Neural cell (in vitro differentiated cells): ENCODE measurements at regions not wholly inside any gene's neighbourhood (a gene's known extent, or its start where the extent isn't known, plus 50 kb on each side); places are given as distances from the start of the nearest gene placed in this dataset.

Experiments used
- H2AFZ ChIP-seq: fragments of 200-600, 300-800 bp; sonication (generic), shearing (Covaris generic); 2 replicates; pipeline ENCODE4 v1.6.0; 2014; ENCODE audit warnings: low read depth, mild to moderate bottlenecking, antibody characterized with exemption, low read length, moderate library complexity
- H3F3A ChIP-seq: fragments of 200-600 bp; shearing (Covaris generic); 2 replicates; pipeline ENCODE4 v1.6.1; 2016; ENCODE audit warnings: mild to moderate bottlenecking, moderate library complexity, mixed read lengths, antibody characterized with exemption, low read length; ENCODE audit not compliant: insufficient read depth, poor library complexity, severe bottlenecking
- H3K27ac ChIP-seq: fragments of 200-600, 300-800 bp; sonication (generic), shearing (Covaris generic); 2 replicates; pipeline ENCODE4 v1.5.1; 2014; ENCODE audit warnings: mild to moderate bottlenecking, low read length, moderate library complexity
- H3K27me3 ChIP-seq: fragments of 300-800, 200-600 bp; sonication (generic), shearing (Covaris generic); 2 replicates; pipeline ENCODE4 v1.6.0; 2014; ENCODE audit warnings: mild to moderate bottlenecking, low read depth, low read length, moderate library complexity; ENCODE audit not compliant: insufficient read depth
- H3K36me3 ChIP-seq: fragments of 300-800, 200-600 bp; sonication (generic), shearing (Covaris generic); 2 replicates; pipeline ENCODE4 v1.5.1; 2014; ENCODE audit warnings: mild to moderate bottlenecking, antibody characterized with exemption, low read length, moderate library complexity; ENCODE audit not compliant: insufficient read depth
- H3K4me2 ChIP-seq: fragments of 300-800, 200-600 bp; sonication (generic), shearing (Covaris generic); 2 replicates; pipeline ENCODE4 v1.6.0; 2014; ENCODE audit warnings: mild to moderate bottlenecking, low read length
- H3K4me3 ChIP-seq: fragments of 300-800, 200-600 bp; sonication (generic), shearing (Covaris generic); 2 replicates; pipeline ENCODE4 v1.5.1; 2014; ENCODE audit warnings: mild to moderate bottlenecking, low read length, moderate library complexity
- H3K79me2 ChIP-seq: fragments of 200-600 bp; shearing (Covaris generic); replicated peaks from 2 replicates; pipeline ENCODE4 v1.6.0; 2014; ENCODE audit warnings: mild to moderate bottlenecking, low read length, moderate library complexity; ENCODE audit not compliant: insufficient read depth
- H3K9ac ChIP-seq: fragments of 300-800, 200-600 bp; sonication (generic), shearing (Covaris generic); 2 replicates; pipeline ENCODE4 v1.6.1; 2016; ENCODE audit warnings: mild to moderate bottlenecking, low read length, mixed read lengths
- H3K9me2 ChIP-seq: fragments of 200-600 bp; shearing (Covaris generic); 2 replicates; pipeline ENCODE4 v1.6.1; 2016; ENCODE audit warnings: mild to moderate bottlenecking, low read length, mixed read lengths; ENCODE audit not compliant: insufficient read depth
- H3K9me3 ChIP-seq: fragments of 200-600, 300-800 bp; sonication (generic), shearing (Covaris generic); 2 replicates; pipeline ENCODE4 v1.6.1; 2016; ENCODE audit warnings: mild to moderate bottlenecking, mixed run types, low read length, moderate library complexity, mixed read lengths
- H4K20me1 ChIP-seq: fragments of 200-600 bp; shearing (Covaris generic); 2 replicates; pipeline ENCODE4 v1.6.1; 2016; ENCODE audit warnings: mild to moderate bottlenecking, mixed run types; ENCODE audit not compliant: insufficient read depth
- EP300 ChIP-seq: fragments of 450-650 bp; conservative IDR thresholded peaks from 2 replicates; pipeline ENCODE4 v1.6.1; 2014; ENCODE audit warnings: antibody characterized with exemption, mild to moderate bottlenecking, moderate library complexity; ENCODE audit not compliant: poor library complexity, severe bottlenecking
- EZH2 ChIP-seq: fragments of 200-600, 300-800 bp; shearing (Covaris generic), sonication (generic); IDR thresholded peaks from 2 replicates; pipeline ENCODE4 v1.6.1; 2014; ENCODE audit warnings: antibody characterized with exemption, low read length, borderline replicate concordance, mild to moderate bottlenecking; ENCODE audit not compliant: insufficient read depth, poor library complexity, severe bottlenecking
- MXI1 ChIP-seq: fragments of 450-650 bp; conservative IDR thresholded peaks from 2 replicates; pipeline ENCODE4 v1.6.1; 2014; ENCODE audit warnings: antibody characterized with exemption, mild to moderate bottlenecking; ENCODE audit not compliant: poor library complexity, severe bottlenecking
- POLR2AphosphoS5 ChIP-seq: IDR thresholded peaks from 2 replicates; pipeline ENCODE4 v1.6.1; 2012
- RAD21 ChIP-seq: fragments of 450-650 bp; conservative IDR thresholded peaks from 2 replicates; pipeline ENCODE4 v1.6.1; 2014; ENCODE audit warnings: antibody characterized with exemption, mild to moderate bottlenecking, moderate library complexity
- SMC3 ChIP-seq: fragments of 450-650 bp; conservative IDR thresholded peaks from 2 replicates; pipeline ENCODE4 v1.6.1; 2014; ENCODE audit warnings: antibody characterized with exemption, mild to moderate bottlenecking, moderate library complexity; ENCODE audit not compliant: poor library complexity
- TAF1 ChIP-seq: IDR thresholded peaks from 2 replicates; pipeline ENCODE4 v1.6.1; 2012; ENCODE audit warnings: low read depth
- TF ChIP-seq, protein P1 (sequence below): fragments of 450-650 bp; IDR thresholded peaks from 2 replicates; pipeline ENCODE4 v1.5.1; 2014; ENCODE audit warnings: antibody characterized with exemption, mild to moderate bottlenecking, moderate library complexity; ENCODE audit not compliant: poor library complexity, severe bottlenecking
- TF ChIP-seq, protein P2 (sequence below): IDR thresholded peaks from 2 replicates; pipeline ENCODE4 v1.6.1; 2012; ENCODE audit warnings: borderline replicate concordance

DNA sequence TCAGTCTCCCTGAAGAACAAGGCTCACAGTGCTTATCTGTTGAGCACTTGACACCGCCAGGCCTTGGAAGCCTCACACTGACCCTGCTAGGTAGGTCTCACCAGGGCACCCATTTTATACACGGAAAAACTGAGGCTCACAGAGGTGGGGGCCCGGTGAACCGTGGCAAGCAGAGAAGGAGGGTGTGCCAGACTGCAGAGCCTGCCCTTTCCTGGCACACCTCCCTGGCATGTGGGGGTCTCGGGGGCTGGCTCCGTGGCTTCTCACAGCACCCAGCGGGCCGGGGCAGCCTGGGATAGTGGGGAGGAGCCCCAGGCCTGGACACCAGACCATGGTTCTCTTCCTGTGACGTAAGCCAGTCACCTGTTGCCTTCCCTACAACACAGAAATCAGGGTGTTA, 53.7 kb upstream of the IER5L start:
- H3K79me2 ChIP-seq, result no peaks in the 10 kb centered on the region
- no peaks in the 10 kb centered on the region for H3K9me2 ChIP-seq
- no peaks in the 10 kb centered on the region for H3K9me3 ChIP-seq
- no peak overlapping the region for H3K4me3 ChIP-seq
- H4K20me1 ChIP-seq, result no peaks in the 10 kb centered on the region
- H3K9ac ChIP-seq, result no peak overlapping the region
- no peak overlapping the region for H2AFZ ChIP-seq
- no peaks in the 10 kb centered on the region for H3K36me3 ChIP-seq
- H3K27ac ChIP-seq, result no peak overlapping the region
- no peaks in the 10 kb centered on the region for H3K27me3 ChIP-seq
- no peak overlapping the region for H3K4me2 ChIP-seq
- no peaks in the 10 kb centered on the region for H3F3A ChIP-seq
- TF ChIP-seq, protein P1, sequence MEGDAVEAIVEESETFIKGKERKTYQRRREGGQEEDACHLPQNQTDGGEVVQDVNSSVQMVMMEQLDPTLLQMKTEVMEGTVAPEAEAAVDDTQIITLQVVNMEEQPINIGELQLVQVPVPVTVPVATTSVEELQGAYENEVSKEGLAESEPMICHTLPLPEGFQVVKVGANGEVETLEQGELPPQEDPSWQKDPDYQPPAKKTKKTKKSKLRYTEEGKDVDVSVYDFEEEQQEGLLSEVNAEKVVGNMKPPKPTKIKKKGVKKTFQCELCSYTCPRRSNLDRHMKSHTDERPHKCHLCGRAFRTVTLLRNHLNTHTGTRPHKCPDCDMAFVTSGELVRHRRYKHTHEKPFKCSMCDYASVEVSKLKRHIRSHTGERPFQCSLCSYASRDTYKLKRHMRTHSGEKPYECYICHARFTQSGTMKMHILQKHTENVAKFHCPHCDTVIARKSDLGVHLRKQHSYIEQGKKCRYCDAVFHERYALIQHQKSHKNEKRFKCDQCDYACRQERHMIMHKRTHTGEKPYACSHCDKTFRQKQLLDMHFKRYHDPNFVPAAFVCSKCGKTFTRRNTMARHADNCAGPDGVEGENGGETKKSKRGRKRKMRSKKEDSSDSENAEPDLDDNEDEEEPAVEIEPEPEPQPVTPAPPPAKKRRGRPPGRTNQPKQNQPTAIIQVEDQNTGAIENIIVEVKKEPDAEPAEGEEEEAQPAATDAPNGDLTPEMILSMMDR, result no peak
- TF ChIP-seq, protein P2, sequence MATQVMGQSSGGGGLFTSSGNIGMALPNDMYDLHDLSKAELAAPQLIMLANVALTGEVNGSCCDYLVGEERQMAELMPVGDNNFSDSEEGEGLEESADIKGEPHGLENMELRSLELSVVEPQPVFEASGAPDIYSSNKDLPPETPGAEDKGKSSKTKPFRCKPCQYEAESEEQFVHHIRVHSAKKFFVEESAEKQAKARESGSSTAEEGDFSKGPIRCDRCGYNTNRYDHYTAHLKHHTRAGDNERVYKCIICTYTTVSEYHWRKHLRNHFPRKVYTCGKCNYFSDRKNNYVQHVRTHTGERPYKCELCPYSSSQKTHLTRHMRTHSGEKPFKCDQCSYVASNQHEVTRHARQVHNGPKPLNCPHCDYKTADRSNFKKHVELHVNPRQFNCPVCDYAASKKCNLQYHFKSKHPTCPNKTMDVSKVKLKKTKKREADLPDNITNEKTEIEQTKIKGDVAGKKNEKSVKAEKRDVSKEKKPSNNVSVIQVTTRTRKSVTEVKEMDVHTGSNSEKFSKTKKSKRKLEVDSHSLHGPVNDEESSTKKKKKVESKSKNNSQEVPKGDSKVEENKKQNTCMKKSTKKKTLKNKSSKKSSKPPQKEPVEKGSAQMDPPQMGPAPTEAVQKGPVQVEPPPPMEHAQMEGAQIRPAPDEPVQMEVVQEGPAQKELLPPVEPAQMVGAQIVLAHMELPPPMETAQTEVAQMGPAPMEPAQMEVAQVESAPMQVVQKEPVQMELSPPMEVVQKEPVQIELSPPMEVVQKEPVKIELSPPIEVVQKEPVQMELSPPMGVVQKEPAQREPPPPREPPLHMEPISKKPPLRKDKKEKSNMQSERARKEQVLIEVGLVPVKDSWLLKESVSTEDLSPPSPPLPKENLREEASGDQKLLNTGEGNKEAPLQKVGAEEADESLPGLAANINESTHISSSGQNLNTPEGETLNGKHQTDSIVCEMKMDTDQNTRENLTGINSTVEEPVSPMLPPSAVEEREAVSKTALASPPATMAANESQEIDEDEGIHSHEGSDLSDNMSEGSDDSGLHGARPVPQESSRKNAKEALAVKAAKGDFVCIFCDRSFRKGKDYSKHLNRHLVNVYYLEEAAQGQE, result no peak
- TF ChIP-seq POLR2AphosphoS5 (no peak), MXI1 (no peak), EZH2 (no peak), TAF1 (no peak), RAD21 (no peak), SMC3 (no peak), EP300 (no peak)

- Histone ChIP-seq H3K27ac (no peak overlapping the region), H3K9me2 (no peaks in the 10 kb centered on the region), H4K20me1 (no peaks in the 10 kb centered on the region), H3K79me2 (no peaks in the 10 kb centered on the region), H3K4me2 (no peak overlapping the region), H3K4me3 (no peak overlapping the region), H3F3A (no peaks in the 10 kb centered on the region), H3K9me3 (no peaks in the 10 kb centered on the region), H3K36me3 (no peaks in the 10 kb centered on the region), H3K27me3 (no peaks in the 10 kb centered on the region), H2AFZ (no peak overlapping the region), H3K9ac (no peak overlapping the region)
- no peak for TF ChIP-seq EZH2
- TF ChIP-seq SMC3, result no peak
- TF ChIP-seq TAF1, result no peak
- TF ChIP-seq EP300, result no peak
- TF ChIP-seq MXI1, result no peak
- TF ChIP-seq, protein P1, result no peak
- TF ChIP-seq RAD21, result no peak
- TF ChIP-seq, protein P2, result no peak
- TF ChIP-seq POLR2AphosphoS5, result no peak
These were observed 53.1 kb upstream of the IER5L start for GRCh38 chr9:129231022-129231739.
